Astrocyte (in vitro differentiated cells and primary cell): ENCODE measurements at regions not wholly inside any gene's neighbourhood (a gene's known extent, or its start where the extent isn't known, plus 50 kb on each side); places are given as distances from the start of the nearest gene placed in this dataset.

Experiments
- DNase-seq: peaks from one replicate; pipeline ENCODE4 v3.0.0-alpha.2; 2010; ENCODE audit warnings: low read depth
- FAIRE-seq: peaks from 2 replicates; lab custom pipeline; 2011; peaks lifted over from hg19 to GRCh38; lab: Jason Lieb, UNC
- H2AFZ ChIP-seq: 2 replicates; pipeline ENCODE4 v1.6.0; 2012; ENCODE audit warnings: low read depth, low read length, inconsistent platforms
- H3K27ac ChIP-seq: 2 replicates; pipeline ENCODE4 v1.5.1; 2011; ENCODE audit warnings: low read depth, low read length, inconsistent platforms
- H3K27me3 ChIP-seq: 2 replicates; pipeline ENCODE4 v1.6.0; 2011; ENCODE audit warnings: low read length, inconsistent platforms; ENCODE audit not compliant: insufficient read depth
- H3K36me3 ChIP-seq: 2 replicates; pipeline ENCODE4 v1.5.1; 2011; ENCODE audit warnings: low read length, inconsistent platforms; ENCODE audit not compliant: insufficient read depth
- H3K4me1 ChIP-seq: 2 replicates; pipeline ENCODE4 v1.5.1; 2011; ENCODE audit warnings: low read length, inconsistent platforms; ENCODE audit not compliant: insufficient read depth
- H3K4me2 ChIP-seq: 2 replicates; pipeline ENCODE4 v1.6.0; 2012; ENCODE audit warnings: low read length, inconsistent platforms
- H3K4me3 ChIP-seq: 2 replicates; pipeline ENCODE4 v1.5.1; 2011; ENCODE audit warnings: low read depth, mild to moderate bottlenecking, low read length, inconsistent platforms; ENCODE audit not compliant: insufficient read depth
- H3K79me2 ChIP-seq: 2 replicates; pipeline ENCODE4 v1.6.0; 2012; ENCODE audit warnings: mild to moderate bottlenecking, low read length, inconsistent platforms; ENCODE audit not compliant: insufficient read depth
- H3K9ac ChIP-seq: 2 replicates; pipeline ENCODE4 v1.6.0; 2012; ENCODE audit warnings: mild to moderate bottlenecking, low read length, inconsistent platforms
- H3K9me3 ChIP-seq: 2 replicates; pipeline ENCODE4 v1.5.1; 2012; ENCODE audit warnings: low read depth, mild to moderate bottlenecking, low read length, inconsistent platforms; ENCODE audit not compliant: insufficient read depth
- H4K20me1 ChIP-seq: 2 replicates; pipeline ENCODE4 v1.6.0; 2012; ENCODE audit warnings: low read length, inconsistent platforms; ENCODE audit not compliant: insufficient read depth
- H3K27ac Mint-ChIP-seq: one replicate; pipeline ENCODE4 v1.8.0; 2021; ENCODE audit warnings: mild to moderate bottlenecking, mixed read lengths; ENCODE audit not compliant: unreplicated experiment
- H3K27me3 Mint-ChIP-seq: one replicate; pipeline ENCODE4 v1.8.0; 2021; ENCODE audit warnings: low read depth, mixed read lengths; ENCODE audit not compliant: unreplicated experiment
- H3K36me3 Mint-ChIP-seq: one replicate; pipeline ENCODE4 v1.8.0; 2021; ENCODE audit warnings: low read depth, mixed read lengths; ENCODE audit not compliant: unreplicated experiment
- H3K4me1 Mint-ChIP-seq: one replicate; pipeline ENCODE4 v1.8.0; 2021; ENCODE audit warnings: low read depth, mixed read lengths; ENCODE audit not compliant: unreplicated experiment
- H3K4me3 Mint-ChIP-seq: one replicate; pipeline ENCODE4 v1.8.0; 2021; ENCODE audit warnings: mild to moderate bottlenecking, moderate library complexity, mixed read lengths; ENCODE audit not compliant: unreplicated experiment
- H3K9me3 Mint-ChIP-seq: one replicate; pipeline ENCODE4 v1.8.0; 2021; ENCODE audit warnings: mild to moderate bottlenecking, mixed read lengths; ENCODE audit not compliant: unreplicated experiment
- CTCF ChIP-seq: IDR thresholded peaks from 2 replicates; pipeline ENCODE4 v1.5.1; 2011; ENCODE audit warnings: low read depth, mild to moderate bottlenecking, inconsistent platforms, low read length, moderate library complexity; ENCODE audit not compliant: insufficient read depth
- EZH2 ChIP-seq: IDR thresholded peaks from 2 replicates; pipeline ENCODE4 v1.6.1; 2012; ENCODE audit warnings: mild to moderate bottlenecking, low read length, inconsistent platforms; ENCODE audit not compliant: insufficient read depth

DNA sequence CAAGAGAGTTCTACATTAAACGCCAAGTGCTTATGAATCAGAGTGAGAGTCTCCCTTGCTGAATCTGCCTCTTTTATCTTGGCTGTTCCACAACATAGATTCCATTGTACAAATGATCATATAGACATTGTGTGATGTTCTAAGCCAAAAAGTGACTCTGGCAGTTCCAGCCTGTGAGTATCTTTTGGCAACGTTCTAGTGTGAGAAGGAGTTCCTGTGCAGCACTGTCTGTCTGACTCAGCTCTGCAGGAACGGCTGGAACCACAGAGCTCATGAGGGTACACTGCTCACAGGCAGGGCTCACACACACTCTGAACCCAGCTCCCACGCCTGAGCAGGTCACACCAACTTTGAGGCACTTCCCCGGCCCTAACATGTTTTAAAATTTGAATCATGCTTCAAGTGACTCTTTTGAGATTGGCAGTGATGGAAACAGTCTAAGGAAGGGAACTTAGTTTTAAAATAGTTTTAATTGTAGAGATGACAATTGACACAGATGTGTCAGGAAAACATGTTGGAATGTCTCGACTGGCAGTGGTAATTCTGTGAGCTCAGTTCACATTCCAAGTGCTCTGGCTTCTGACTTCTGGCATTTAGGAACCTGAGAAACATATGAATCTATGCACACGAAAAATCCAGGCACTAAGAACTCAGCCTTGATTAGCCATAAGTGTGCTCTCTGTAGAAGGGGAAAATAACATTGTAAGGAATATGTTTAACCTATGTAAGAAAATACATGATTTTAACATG is 272.0 kb downstream of the UQCRFS1 start:
- peaks cover 2% of the 10 kb centered on the region for H3K4me1 ChIP-seq
- no peak overlapping the region for H3K27ac ChIP-seq
- H3K27me3 ChIP-seq, result no peaks in the 10 kb centered on the region
- H2AFZ ChIP-seq, result no peak overlapping the region
- no peaks in the 10 kb centered on the region for H3K79me2 ChIP-seq
- no peak overlapping the region for H3K4me3 Mint-ChIP-seq
- H3K27me3 Mint-ChIP-seq, result peaks cover 3% of the 10 kb centered on the region
- peaks cover 1% of the 10 kb centered on the region for H3K9me3 Mint-ChIP-seq
- peaks cover 19% of the 10 kb centered on the region for H3K4me1 Mint-ChIP-seq
- H3K27ac Mint-ChIP-seq, result peak overlapping the region; percentile 93
- no peak overlapping the region for H3K9ac ChIP-seq
- H3K9me3 ChIP-seq, result no peaks in the 10 kb centered on the region
- H3K36me3 Mint-ChIP-seq, result no peaks in the 10 kb centered on the region
- H4K20me1 ChIP-seq, result no peaks in the 10 kb centered on the region
- H3K4me2 ChIP-seq, result no peak overlapping the region
- FAIRE-seq, result peak; percentile 99
- DNase-seq, result no peak
- no peak for TF ChIP-seq EZH2
- no peak for TF ChIP-seq CTCF
- H3K4me3 ChIP-seq, result no peak overlapping the region
- H3K36me3 ChIP-seq, result no peaks in the 10 kb centered on the region

GRCh38 chr19:28939236-28939635 is 273.7 kb downstream of the UQCRFS1 start:
- no peak overlapping the region for H3K27ac Mint-ChIP-seq
- no peak for DNase-seq
- H3K27ac ChIP-seq, result no peak overlapping the region
- H3K9ac ChIP-seq, result no peak overlapping the region
- H3K27me3 ChIP-seq, result no peaks in the 10 kb centered on the region
- H3K36me3 Mint-ChIP-seq, result no peaks in the 10 kb centered on the region
- no peak for TF ChIP-seq EZH2
- no peak for TF ChIP-seq CTCF
- no peaks in the 10 kb centered on the region for H3K9me3 Mint-ChIP-seq
- no peak overlapping the region for H3K4me3 ChIP-seq
- peaks cover 22% of the 10 kb centered on the region for H3K4me1 Mint-ChIP-seq
- H3K4me1 ChIP-seq, result peaks cover 2% of the 10 kb centered on the region
- no peak overlapping the region for H3K4me2 ChIP-seq
- no peaks in the 10 kb centered on the region for H3K9me3 ChIP-seq
- peaks cover 2% of the 10 kb centered on the region for H3K27me3 Mint-ChIP-seq
- H2AFZ ChIP-seq, result no peak overlapping the region
- H3K4me3 Mint-ChIP-seq, result no peak overlapping the region
- H3K36me3 ChIP-seq, result no peaks in the 10 kb centered on the region
- no peak for FAIRE-seq
- H4K20me1 ChIP-seq, result no peaks in the 10 kb centered on the region
- H3K79me2 ChIP-seq, result no peaks in the 10 kb centered on the region

DNA sequence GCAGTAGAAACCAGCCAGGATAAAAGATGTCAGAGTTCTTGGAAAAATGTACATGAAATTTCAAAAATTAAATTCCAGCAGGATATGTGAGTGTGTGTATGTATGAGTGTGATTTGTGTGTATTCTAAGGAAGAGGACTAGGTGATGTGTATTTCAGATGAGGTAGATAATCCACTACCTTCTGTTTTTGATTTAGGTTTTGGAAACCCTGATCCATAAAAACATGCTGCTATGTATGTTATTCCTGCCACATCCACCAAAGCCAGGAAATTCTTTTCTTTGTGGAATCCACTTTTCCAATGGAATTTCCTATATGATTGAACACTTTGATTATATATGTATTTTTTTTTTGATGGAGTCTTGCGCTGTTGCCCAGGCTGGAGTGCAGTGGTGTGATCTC is 276.9 kb downstream of the UQCRFS1 start:
- H3K27me3 ChIP-seq, result no peaks in the 10 kb centered on the region
- Mint-ChIP-seq H3K4me3 (no peak overlapping the region), H3K36me3 (no peaks in the 10 kb centered on the region), H3K4me1 (peaks cover 14% of the 10 kb centered on the region), H3K9me3 (peaks cover 2% of the 10 kb centered on the region), H3K27ac (no peak overlapping the region), H3K27me3 (peaks cover 15% of the 10 kb centered on the region)
- H3K4me1 ChIP-seq, result peaks cover 2% of the 10 kb centered on the region
- H3K9ac ChIP-seq, result no peak overlapping the region
- H3K4me2 ChIP-seq, result no peak overlapping the region
- DNase-seq (no peak), FAIRE-seq (no peak)
- no peak overlapping the region for H3K27ac ChIP-seq
- H3K79me2 ChIP-seq, result no peaks in the 10 kb centered on the region
- no peak for TF ChIP-seq CTCF
- no peak for TF ChIP-seq EZH2
- peaks cover 6% of the 10 kb centered on the region for H3K9me3 ChIP-seq
- H3K36me3 ChIP-seq, result no peaks in the 10 kb centered on the region
- H2AFZ ChIP-seq, result no peak overlapping the region
- no peaks in the 10 kb centered on the region for H4K20me1 ChIP-seq
- H3K4me3 ChIP-seq, result no peak overlapping the region
